IMR-90 (cell line): ENCODE measurements at regions not wholly inside any gene's neighbourhood (a gene's known extent, or its start where the extent isn't known, plus 50 kb on each side); places are given as distances from the start of the nearest gene placed in this dataset.

Experiments used
- POLR2A ChIP-seq: IDR thresholded peaks from 2 replicates; pipeline ENCODE4 v1.6.1; 2012; ENCODE audit warnings: mild to moderate bottlenecking, low read depth, low read length
- SMC3 ChIP-seq: fragments of 150-350 bp; IDR thresholded peaks from 2 replicates; pipeline ENCODE4 v1.6.1; 2016; ENCODE audit warnings: low read depth, mild to moderate bottlenecking, antibody characterized with exemption, low read length, moderate library complexity

DNA sequence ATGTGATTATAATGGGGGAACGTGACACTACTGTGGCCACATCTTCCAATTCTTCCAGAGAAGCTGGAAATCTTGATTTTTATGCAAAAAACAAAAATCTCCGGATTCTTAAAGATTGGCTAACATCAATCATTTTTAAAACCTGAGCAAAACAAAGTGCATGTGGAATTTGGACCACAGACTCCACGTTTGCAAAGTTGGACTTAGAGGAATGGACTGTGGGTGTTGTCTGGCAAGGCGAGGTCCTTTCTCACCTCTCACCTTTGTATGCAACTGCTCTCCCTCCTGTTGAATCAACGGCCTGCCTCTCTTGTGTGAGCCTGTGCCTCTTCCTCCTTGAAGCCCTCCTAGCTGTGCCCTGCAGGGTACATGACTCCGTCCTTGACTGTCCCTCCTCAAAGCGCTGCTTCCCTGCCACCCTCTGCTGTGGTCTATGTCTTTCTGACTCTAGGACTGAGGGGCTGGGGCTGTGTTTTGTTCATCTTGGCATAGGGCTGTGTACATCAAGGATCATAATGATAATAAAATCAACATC, 122.4 kb downstream of the PHETA1 start:
- TF ChIP-seq SMC3 = no peak
- no peak for TF ChIP-seq POLR2A
